NCI-H446 treated with DMSO at 0.1 percent for 48 hours (cell line): ENCODE measurements at regions not wholly inside any gene's neighbourhood (a gene's known extent, or its start where the extent isn't known, plus 50 kb on each side); places are given as distances from the start of the nearest gene placed in this dataset.
"Not testable (repeated sequence)": the region's sequence is repeated elsewhere in the genome, so short reads cannot be mapped to it uniquely, and the experiment has no call there.

ENCODE experiments used
- DNase-seq: peaks from one replicate; lab custom pipeline; 2025; lab: John Stamatoyannopoulos, UW

DNA sequence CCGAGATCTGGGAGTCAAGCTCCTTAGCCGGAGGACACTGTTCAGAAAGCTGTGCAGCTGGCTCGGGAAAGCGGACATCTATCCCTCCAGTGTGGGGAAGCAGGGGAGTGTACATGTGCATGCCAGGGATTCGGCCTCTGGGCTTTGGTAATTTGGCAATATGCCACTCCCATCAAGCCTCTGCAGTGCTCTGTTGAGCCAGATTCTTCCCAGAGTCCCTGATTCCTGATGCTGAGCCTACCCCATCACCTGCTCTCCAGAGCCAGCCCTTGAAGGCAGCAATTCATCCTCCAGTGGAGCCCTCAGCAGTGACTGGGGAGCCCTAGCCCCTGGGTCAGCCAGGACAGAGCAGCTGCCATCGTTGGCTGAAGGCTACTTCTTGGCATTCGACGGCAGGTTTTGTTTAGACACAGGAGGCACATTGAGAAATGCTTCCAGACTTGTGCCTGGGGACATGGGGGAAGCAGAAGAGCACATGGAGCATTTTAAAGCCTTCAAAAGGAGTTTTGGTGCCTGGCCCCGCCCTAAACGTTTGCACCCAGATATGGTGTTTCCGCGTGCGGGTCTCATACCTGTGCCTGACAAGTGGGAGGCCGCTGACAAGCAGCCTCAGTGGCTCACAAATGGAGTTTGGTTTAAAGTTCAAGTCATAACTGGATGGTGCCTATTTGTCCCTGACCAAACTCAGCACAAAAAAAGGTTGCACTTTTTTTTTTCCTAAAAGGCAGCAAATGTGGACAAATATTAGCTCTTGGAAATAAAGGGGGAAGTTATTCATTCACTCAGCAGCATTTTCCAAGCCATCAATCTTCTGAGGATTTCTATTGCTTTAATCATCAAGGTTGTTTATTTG lies 272.8 kb downstream of the CYRIA start:
- no peak for DNase-seq

DNA sequence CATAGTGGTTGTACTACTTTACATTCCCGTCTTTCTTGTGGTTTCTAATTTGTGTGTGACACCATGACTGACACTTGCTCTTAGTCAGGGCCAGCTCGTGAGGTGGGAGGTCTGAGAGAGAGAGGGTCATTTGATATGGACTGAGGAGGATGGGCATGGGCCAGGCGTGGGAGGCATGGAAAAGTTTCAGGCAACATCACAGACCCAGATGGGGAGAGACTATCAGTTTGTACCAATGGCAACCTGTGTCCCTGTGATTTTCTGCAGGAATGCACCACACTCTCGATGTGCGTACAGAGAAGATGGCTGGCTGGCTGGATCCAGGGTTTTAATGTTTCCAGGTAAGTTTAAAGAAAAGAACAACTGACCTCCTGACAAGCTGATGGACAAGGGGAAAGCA lies 273.6 kb downstream of the CYRIA start:
- DNase-seq, result no peak

DNA sequence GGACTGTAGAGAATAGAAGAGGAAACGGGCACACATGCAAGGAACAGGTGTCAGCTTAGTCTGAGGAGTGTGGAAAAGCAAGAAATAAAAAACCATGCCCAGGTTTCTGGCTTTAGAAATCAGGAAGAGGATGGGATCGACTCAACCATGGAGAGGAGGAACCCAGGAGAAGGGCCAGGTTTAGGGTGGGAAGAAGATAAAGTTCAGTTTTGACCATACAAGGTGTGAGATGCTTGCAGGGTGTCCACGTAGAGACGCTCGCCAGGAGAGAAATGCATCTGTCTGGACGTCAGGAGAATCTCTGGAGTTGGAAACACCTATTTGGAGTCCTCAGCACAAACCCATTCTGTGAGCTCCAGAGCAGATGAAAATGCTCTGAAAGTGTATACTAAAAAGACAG lies 275.1 kb downstream of the CYRIA start:
- no peak for DNase-seq

DNA sequence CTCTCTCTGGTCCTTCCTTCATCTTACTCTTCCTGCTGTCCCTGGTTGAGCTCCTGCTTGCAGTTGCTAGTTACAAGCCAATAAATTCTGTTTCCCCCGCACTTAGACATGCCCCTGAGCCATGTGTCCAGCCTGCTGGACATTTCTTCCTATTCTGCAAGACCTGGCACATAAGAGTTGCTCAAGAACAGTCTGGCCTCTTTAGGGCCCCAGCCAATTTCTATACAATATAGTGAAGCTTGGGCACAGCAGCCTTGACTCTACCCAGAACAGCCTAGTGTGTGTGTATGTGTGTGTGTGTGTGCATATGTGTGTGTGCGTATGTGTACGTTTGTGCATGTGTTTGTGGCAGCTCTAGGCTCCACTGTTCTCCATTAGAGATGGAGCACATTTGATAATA lies 276.0 kb downstream of the CYRIA start:
- DNase-seq, result no peak

DNA sequence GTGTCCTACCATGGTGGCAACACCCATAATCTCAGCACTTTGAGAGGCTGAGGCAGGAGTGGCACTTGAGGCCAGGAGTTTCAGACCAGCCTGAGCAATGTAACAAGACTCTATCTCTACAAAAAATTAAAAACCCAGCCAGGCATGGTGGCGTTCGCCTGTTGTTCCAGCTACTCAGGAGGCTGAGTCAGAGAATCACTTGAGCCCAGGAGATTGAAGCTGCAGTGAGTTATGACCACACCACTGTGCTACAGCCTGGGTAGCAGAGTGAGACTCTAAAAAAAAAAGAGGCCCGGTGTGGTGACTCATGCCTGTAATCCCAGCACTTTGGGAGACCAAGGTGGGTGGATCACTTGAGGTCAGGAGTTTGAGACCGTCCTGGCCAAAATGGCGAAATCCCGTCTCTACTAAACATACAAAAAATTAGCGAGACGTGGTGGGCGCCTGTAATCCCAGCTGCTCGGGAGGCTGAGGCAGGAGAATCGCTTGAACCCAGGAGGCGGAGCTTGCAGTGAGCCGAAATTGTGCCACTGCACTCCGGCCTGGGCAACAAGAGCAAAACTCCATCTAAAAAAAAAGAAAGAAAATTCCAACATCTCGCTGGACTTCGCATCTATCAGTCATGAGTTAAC lies 277.3 kb downstream of the CYRIA start:
- not testable (repeated sequence) for DNase-seq

DNA sequence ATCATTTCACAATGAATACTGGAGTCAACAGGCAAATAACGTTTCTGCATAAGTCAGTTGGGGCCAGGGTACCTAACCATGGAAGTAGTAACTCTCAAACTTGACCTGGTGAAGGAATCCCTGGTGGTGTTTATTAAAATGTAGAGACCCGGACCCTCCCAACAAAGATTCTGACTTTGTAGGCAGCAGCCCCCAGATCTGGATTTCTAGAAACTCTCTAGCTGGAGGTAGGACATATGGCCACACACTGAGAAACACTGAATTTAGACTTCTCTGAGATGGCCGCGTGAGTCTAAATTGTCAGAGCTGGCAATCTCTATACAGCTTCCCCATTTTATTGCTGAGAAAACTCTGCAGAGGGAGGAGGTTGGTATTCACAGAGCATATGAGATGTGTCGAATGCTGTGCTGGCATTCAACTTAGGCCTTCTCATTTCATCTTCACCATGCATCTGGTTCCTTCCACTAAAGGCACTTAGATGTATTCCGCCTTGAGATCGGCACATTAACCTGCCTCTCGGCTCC lies 278.1 kb downstream of the CYRIA start:
- DNase-seq, result no peak

DNA sequence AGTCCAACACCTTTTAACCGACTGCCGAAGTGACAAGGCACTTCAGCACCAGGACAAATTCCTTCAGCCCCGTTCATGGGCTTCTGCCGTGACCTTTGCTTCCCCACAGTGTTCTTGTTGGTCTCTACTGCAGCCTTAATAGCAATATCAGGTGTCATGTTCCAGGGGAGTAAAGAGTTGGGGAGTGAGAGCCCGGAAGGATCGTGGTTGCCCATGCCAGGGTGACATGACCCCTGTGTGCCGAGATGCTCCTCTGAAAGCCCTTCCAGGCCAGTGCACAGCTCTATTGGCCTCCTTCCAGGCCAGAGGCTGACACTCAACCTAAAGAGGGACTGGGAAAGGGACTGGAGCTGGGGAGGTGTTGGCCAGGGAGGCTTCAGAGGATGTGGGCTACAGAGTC lies 279.2 kb downstream of the CYRIA start:
- DNase-seq, result no peak

DNA sequence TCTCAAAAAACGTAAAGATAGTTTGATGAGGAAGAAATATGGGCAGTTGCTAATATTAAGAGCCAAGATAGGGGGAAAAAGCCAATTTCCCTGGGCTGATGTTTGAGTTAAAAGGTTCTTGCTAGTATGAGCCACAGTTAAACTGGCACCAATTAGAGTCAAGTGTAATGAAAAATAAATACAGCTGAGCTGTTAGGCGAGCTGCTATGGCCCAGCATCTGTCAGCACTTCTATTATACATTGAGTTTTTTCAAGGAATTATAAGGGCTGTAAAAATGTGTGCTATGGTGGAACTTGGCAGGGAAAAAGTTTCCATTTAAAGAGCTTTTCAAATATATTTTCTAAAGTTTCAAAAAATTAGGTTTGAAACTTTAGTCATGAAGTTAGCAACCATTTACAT lies 279.6 kb downstream of the CYRIA start:
- DNase-seq, result no peak

DNA sequence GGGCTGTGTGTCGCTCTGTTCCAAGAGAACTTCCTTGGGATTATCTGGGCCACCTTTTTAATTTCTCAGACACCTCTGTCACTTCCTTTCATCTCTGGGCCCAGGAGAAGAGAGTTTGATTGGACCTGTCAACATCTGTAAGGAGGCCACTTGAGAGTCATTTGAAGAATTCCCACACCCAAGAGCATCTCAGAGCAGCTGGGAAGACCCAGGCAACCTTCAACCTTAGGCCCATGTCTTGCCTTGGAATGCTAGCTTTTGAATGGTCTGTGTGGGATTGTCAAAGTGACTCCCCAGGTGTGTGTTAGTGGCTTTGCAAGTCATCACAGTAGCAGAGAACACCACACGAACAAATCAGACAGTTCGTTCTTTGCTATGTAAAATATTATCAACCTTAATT lies 280.3 kb downstream of the CYRIA start:
- no peak for DNase-seq

DNA sequence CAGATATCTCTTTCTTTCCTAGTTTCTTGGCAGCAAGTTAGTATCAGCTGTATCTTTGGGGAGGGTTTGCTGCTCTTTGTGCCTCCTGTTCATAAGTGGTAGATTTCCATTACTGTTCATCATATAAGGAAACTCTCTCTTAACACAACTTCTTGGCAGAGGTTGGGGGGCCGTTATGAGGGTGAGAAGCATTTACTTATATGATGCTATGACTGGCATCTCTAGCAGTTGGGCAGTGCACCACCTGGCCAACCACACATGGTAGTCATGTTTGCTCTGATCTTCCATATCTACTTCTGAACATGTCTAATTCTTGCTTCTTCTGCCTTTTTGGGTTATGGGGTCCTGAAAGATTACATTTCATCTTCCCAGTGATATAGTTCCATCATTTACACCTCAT lies 282.2 kb downstream of the CYRIA start:
- DNase-seq, result no peak

DNA sequence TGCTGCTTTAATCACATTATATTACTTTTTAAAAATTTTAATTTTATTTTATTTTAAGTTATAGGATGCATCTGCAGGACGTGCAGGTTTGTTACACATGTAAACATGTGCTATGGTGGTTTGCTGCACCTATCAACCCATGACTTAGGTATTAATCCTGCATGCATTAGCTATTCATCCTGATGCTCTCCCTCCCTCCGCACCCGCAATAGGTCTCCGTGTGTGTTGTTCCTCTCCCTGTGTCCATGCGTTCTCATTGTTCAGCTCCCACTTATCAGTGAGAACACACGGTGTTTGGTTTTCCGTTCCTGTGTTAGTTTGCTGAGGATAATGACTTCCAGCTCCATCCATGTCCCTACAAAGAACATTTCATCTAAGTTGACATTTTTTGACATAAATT lies 283.2 kb downstream of the CYRIA start:
- DNase-seq, result no peak

DNA sequence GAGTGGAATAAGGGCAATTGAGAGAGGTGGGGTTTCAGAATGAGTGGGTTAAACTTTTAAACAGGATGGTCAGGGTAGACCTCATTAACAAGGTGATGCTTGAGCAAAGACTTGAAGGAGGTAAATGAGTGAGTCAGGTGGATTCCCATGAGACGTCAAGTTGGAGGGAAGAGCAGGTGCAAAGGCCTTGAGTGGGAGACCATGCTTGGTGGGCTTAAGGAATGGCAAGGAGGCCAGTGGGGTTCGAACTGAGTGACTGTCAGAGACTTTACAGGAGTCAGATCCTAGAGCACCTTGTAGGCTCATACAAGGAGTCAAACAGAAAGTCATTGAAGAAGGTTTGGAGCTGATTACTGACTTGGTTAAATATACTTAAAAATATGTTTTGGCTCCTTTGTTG lies 284.1 kb downstream of the CYRIA start:
- DNase-seq, result no peak

DNA sequence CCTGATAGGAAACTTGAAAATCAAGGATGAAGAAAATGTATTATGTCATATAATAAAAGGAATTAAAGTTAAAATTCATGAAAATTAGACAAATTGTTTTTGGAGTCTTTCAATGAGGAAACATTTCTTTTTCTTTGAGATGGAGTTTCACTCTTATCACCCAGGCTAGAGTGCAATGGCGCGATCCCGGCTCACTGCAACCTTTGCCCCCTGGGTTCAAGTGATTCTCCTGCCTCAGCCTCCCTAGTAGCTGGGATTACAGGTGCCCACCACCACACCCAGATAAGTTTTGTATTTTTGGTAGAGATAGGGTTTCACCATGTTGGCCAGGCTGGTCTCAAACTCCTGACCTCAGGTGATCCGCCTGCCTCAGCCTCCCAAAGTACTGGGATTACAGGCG lies 285.7 kb downstream of the CYRIA start:
- not testable (repeated sequence) for DNase-seq

DNA sequence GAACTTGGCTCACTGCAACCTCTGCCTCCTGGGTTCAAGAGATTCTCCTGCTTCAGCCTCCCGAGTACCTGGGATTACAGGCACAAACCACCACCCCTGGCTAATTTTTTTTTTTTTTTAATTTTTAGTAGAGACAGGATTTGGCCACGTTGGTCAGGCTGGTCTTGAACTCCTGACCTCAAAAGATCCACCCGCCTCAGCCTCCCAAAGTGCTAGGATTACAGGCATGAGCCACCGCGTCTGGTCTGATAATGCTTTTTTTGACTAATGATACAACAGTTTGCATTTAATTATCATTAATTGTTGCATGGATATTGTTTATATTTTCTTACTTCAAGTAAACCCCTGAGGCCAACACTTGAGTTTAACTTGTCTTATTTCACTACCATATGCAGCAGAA lies 286.6 kb downstream of the CYRIA start:
- DNase-seq, result not testable (repeated sequence)

DNA sequence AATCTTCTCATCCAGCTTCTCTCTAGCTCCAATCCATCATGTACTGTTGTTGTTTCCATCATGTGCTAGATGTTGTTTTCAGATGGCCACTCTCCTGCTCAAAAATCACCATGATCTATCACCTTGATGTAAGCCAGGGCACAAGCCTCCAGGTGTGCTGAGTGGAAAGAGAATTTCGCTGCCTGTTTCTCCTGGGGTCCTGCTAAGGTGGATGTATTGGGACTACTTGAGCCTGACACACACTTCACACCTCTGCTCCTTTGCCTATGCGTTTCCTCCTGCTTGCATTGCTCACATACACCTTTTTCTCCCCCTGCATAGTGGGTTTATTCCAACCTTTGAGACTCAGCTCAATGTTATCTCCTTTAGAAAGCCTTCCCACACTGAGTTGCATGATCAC lies 287.6 kb downstream of the CYRIA start:
- DNase-seq, result no peak

DNA sequence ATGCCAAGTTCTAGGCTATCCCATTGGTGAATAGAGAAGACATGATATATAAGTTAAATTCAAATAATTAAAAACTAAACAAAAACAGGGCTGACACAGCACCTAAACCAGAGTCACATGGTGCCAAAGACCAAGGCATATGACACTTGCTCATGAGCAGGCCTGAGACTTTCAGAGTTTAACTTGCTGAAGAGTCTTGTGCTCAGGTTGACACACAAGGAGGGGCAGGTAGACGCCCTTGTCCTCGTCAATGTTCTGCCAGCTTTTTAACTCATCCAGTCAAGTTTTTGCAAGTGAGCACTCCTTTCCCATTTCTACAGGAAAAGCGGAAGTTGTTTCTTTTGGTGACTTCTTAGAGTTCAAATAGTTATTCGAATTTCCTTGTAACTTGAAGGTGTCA lies 289.7 kb downstream of the CYRIA start:
- no peak for DNase-seq

DNA sequence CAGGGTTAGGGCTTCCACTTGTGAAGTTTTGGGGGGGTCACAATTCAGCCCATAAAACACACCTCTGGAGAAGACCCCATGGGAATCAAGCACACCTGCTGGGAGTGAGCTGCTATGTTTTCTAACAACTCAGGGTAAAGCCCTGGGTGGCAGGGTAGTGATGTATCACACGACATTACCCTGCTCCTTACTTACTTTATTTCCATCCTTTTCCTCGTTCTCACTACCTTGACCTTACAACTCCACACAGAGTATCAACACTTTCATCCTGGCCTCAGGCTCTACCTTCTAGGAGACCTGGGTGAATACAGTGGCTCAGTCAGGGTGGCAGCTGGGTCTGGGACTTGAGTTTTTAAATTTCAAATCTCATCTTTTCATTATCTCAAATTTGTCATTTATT lies 290.3 kb downstream of the CYRIA start:
- DNase-seq, result no peak

DNA sequence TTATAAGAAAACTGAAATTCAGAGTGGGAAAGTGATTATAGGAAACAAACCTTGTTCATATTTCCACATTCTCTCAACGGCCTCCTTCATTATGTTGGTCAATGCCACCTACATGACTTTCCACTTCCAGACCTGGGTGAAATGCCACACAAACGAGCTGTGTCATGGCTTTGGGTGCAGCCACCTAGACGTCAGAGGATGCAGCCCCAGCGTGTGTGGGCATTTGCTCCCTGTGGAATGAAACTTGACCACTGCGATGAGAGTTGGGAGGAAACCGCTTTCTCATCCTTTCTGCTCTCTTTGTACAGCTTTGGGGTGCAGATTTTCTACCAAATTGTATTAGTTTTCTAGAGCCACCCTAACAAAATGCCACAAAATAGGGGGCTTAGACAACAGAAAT lies 291.0 kb downstream of the CYRIA start:
- DNase-seq, result no peak

DNA sequence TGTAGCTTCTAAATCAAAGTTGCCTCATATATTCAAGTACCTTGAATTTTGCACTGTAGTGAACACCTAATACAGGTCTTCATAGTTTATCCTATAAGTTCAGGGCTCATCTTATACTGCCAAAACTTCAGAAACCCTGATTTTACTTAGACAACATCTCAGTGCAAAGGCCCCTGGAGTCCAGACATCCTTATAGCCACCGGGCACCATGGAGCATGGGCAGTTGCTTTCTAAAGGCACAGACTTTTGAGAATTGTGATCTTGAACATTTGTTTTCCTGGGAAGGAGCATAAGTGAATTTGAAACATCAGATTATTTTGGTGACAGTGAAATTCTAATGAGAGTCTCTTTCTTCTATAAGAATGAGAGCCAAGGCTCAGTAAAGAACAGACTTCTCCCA lies 292.3 kb downstream of the CYRIA start:
- DNase-seq, result no peak

DNA sequence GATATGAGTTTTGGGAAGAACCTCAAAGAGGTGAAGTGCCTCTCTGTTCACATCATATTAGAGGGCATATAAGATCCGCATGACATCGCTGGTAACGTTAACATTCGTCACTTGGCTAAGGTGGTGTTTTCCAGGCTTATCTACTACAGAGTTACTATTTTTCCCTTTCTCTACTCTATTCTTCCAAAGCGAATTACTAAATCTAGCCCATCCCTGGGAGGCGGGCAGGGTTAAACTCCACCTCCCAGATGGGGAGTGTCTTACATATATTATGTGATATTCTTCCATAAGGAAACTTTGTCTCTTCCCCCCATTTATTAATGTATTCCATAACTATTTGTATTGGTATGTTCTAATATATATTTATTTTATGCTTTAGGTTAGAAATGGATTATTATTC lies 293.9 kb downstream of the CYRIA start:
- no peak for DNase-seq

DNA sequence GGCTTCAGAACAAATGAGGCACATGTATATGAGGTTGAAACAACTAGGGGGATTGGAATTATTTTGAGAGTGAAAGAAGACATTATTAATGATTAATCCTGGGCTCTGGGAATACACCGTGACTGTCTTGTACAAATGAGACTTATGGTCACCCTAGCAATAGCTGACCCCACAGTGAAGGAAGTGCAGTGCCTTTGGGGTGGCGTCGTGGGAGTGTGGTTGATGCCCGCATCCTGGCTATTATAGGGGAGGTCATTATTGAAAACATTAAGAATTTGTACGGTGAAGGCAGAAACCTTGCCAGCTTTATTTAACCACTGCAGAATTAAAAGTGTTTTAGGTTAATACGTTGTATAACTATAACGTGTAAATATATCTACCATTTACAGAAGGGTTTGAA lies 296.7 kb downstream of the CYRIA start:
- DNase-seq, result no peak

DNA sequence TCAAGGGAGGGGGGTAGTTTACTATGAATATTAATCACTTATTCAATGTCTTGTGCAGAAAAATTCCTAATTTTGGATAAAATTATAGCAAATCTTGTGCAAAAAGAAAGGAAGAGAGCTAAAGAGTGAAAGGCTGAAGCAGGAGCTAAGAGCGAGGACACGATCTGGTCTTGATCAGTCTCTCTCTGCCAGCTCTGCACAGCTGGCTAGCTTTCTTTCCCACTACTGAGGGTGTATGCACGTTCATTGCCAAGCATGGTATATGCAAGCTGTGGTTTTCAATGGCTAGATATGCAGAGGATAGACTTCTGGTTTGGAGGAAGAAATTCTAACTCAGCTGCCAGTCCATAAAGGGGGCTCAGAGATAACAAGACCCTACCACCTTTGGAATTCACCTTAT lies 297.3 kb downstream of the CYRIA start:
- DNase-seq, result no peak

DNA sequence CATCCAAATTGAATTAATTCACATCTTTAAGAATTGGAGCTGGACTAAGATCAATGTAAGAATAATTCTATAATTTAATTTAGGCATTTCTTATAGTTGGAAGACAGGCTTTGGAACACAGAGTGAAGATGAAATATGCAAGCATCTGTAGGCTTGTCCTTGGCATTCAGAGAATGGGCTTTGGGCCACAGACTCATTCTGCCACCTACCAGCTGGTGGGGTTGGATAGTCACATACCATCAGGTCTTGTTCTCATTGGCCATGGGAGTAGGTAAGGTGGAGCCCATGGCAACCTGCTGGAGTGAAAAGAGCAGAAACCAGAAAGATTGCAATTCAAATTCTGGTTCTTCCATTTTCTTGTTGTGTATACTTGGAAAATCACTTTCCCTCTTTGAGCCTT lies 300.3 kb downstream of the CYRIA start:
- no peak for DNase-seq

DNA sequence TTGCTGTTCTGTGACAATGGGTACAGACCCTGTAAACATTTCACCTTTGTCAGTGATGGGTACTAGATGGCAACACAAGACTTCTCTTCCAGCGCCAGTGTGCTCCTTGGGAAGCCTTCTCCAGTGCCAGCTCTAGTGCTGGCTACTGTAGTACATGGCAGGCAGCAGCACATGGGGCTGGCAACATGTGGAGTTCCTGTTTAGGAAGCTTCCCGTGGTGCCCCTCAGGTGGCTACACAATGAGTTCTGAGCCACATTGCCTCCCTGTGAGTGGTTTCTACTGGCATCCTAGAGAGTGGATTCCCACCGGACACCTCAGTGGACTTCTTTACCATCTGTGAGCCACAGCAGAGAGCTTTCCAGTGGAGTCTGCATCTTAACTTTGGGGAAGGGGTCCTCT lies 302.1 kb downstream of the CYRIA start:
- DNase-seq, result no peak
